Tibial nerve (tissue), 4 donors: ENCODE measurements at regions not wholly inside any gene's neighbourhood (a gene's known extent, or its start where the extent isn't known, plus 50 kb on each side); places are given as distances from the start of the nearest gene placed in this dataset.

Experiments
- CTCF ChIP-seq, 5 experiments: fragments of 200-600 bp in 3 of 5; fragments of 450-650 bp in 2 of 5; sonication (generic) in 3 of 5; IDR thresholded peaks; one replicate each; pipeline ENCODE4 v1.5.1; 2016 to 2019; ENCODE audit warnings: antibody characterized with exemption in 5 of 5, mild to moderate bottlenecking in 3 of 5, moderate library complexity in 2 of 5
- EP300 ChIP-seq, 2 donors: sonication (generic); formaldehyde crosslinking; IDR thresholded peaks; one replicate each; pipeline ENCODE4 v1.6.1; 2017; ENCODE audit warnings: antibody characterized with exemption in 2 of 2, mild to moderate bottlenecking in 1 of 2
- POLR2A ChIP-seq, 2 donors: fragments of 450-650 bp; IDR thresholded peaks; one replicate each; pipeline ENCODE4 v1.6.1; 2017; ENCODE audit warnings: antibody characterized with exemption in 2 of 2, mild to moderate bottlenecking in 2 of 2, moderate library complexity in 2 of 2

- TF ChIP-seq POLR2A (IDR thresholded peaks at IDR 0.05) (no peak), CTCF (IDR thresholded peaks at IDR 0.05) (no peak), EP300 (IDR thresholded peaks at IDR 0.05) (no peak)
Observed at GRCh38 chr4:184959786-184960185, 58.5 kb upstream of the HELT start.
